ENCODE measurements at regions not wholly inside any gene's neighbourhood (a gene's known extent, or its start where the extent isn't known, plus 50 kb on each side); places are given as distances from the start of the nearest gene placed in this dataset.

DNA sequence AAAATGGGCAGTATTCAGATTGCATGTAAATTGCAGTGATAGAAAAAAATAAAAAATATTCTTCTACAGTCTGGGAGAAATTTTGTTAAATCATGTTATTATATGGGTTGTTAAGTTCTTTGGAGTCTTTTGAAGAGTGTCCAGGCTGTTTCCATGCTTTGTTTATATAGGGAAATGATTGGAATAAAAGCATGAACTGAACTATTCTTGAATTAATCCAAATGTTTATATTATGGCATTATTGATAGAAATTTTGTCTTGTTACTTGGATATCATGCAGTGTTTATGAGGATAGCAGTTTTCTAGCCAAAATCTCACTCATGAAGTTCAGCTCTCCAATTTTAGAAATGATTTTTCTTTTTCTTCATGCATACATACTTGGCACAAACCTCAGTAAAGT lies 108.2 kb upstream of the NAV3 start:
- no peak for DNase-seq

DNA sequence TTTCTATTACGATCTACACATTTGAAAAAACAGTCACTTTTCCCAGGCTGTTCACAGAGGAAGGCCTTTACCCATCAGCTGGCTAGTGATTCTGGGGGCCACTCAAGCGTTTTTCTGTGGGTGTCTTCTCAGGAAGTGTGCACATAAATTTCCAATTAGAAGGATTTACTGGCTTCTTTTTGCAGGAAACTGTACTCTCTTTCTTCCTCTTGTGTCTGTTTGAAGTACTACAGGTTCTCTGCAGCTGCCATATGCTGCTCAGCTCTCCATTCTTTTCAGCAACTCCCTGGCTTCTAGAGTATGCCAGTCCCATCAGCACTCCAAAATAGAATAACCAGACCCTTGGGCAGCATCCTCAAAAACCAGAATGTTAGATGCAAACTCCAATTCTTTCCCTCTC lies 110.4 kb upstream of the NAV3 start:
- DNase-seq = no peak

DNA sequence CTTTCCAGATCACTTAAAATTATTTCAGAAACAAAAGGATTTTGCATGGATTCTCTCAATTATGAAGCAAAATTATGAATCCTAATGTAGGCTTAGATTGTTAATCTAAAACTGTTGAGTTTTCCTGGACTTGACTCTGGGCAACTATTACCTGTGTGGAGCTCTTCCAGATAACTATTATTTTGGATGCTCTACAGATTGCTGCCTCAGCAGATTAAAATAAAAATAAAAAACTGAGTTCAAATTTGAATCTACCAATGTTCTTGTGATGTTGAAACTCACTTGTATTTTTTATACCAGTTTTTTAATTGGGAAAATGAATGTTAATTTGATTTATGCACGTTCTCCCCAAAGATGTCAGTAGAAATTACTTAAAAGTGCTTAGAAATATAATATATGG lies 120.5 kb upstream of the NAV3 start:
- DNase-seq = no peak

DNA sequence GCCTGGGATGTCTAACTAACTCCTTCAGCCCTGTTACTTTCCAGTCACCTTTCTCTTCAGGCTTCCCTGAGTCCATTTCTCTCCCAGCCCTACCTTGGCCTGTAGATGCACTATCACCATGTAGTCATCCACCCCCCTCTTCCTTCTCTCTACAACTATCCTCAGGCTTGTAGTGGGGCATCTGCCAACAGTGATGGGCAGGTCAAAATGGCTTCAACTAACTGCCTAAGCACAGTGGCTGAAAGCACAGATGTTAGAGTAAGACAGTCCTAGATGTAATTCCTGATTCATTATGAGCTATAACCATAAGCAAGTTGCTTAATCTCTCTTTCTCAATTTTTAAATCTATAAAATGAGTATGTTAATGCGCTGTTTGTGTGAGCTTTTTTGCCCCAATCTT lies 133.6 kb upstream of the NAV3 start:
- DNase-seq = no peak

DNA sequence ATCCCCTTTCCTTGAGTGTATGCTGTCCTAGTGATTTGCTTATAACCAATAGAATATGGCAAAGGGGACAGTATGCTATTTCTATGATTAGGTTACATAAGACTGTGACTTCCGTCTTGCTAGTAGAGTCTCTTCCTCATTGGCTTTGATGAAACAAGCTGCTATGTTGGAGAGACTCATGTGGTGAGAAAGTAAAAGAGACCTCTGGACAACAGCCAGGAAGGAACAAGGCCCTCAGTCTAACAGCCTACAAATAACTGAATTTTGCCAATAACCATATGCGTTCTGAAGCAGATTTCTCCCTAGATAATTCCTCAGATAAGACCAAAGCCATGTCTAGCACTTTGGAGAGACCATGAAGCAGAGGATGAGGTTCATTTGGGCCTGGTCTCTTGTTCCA lies 134.5 kb upstream of the NAV3 start:
- DNase-seq = no peak

DNA sequence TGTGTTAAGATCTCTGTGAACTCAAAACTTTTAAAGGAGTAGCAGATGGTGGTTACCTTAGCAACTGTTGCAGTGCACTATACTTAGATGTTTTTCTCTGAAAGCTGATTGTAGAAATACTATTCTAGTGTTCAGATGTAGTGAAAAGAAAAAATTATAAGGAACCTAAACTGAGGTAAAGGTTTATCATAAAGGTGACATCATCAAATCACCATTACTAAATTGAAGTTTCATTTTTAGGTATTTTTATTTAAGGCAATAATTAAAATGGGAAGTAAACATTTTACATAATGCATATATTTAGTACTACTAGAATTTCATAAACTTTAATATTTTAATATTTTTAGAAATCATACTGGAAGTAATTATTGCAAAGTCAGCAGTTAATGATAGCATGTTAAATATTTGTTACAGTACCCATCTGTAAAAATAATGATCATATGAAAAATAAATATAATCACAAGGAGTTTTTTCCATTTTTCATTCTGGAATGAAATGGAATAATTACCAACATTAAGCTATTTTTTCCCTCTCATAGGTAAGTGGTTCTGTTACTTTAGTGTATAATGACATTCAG lies 141.1 kb upstream of the NAV3 start:
- no peak for DNase-seq

DNA sequence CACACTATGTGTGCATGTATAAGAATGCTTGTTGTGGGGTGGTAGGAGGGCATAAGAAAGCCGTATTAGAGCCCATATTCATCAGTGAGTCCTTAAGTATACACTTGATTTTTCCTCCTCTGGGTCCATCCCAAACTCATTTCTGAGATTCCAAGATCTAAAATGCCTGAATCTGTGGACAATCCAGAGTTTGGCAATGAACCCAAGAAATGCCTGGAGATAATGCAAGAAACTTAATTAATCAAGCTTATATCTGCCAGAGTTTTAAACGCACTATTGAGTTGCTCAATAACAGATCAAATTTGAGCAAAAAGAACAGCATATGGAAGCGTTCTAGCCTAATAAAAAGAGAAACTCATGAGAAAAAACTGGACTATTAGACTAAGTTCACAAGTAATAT lies 143.4 kb upstream of the NAV3 start:
- DNase-seq = no peak

DNA sequence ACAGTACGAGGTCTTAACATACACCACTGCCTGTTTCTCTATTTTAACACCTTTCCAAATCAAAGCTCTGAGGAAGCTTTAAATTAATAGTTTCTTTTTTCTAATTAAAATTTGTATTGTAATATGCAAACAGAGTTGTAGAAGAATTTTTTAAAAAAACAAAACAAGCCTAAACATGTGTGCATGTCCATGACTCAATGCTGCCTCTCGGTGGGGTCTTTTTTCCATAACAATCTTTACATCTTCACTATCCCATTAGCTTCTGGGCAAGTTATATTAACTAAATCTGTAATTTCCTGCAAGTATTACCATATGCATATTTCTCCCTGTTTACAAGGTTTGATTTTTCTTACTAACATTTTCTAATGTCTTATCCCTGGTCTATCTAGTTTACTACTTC lies 143.9 kb upstream of the NAV3 start:
- DNase-seq = no peak

DNA sequence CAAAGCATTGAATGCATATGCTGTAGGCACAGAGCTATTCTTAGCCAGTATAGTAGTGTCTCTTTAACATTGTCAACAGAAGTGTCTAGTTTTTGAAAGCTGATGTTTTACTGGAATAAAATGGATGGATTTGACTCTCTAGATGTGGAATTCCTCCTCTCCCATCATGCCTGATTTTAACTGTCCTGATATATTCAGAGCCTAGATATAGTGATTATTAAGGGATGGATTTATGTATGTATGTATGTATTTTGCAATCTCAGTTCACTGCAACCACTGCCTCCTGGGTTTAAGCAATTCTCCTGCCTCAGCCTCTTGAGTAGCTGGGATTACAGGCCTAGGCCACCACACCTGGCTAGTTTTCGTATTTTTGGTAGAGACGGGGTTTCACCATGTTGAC lies 144.8 kb upstream of the NAV3 start:
- DNase-seq = no peak

DNA sequence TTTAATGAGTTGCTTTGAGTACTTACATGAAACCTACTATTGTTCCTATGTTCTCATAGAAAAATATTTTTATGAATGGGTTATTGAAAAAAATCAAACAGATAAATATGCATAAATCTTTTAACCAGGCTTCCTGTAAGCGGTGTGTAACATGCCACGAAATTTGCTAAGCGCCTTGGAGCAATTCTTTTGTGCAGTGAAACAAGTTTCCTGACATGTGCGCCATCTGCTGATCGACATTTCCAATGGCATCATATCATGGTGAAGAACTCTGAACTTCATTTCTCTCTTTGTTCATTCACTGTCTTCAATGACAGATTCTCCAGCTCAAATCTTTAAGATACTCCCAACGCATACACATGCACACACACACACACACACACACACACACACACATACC lies 145.6 kb upstream of the NAV3 start:
- DNase-seq = no peak

DNA sequence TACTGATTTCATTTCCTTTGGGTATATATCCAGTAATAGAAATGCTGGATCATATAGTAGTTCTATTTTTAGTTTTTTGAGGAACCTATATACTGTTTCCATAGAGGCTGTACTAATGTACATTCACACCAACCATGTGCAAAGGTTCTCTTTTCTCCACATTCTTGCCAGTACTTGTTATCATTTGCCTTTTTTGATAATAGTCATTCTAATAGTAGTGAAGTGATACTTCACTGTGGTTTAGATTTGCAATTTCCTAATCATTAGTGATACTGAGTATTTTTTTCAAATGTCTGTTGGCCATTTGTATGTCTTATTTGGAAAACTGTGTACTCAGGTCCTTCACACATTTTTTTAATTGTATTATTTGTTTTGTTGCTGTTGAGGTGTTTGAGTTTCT lies 148.2 kb upstream of the NAV3 start:
- DNase-seq = no peak

DNA sequence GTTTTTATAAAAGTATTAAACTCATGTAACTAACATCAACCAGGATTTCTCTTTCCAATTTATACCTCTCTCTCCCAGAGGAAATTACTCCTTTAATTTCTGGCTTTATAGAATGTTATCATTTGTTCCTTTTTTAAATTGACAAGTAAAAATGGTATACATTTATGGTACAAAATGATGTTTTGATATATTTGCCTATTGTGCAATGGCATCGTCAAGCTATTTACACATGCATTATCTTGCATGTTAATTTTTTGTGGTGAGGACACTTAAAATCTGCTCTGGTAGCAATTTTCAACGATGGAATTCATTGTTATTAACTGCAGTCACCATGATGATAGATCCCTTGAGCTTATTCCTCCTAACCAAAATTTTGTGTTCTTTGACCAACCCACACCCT lies 149.0 kb upstream of the NAV3 start:
- DNase-seq = no peak

DNA sequence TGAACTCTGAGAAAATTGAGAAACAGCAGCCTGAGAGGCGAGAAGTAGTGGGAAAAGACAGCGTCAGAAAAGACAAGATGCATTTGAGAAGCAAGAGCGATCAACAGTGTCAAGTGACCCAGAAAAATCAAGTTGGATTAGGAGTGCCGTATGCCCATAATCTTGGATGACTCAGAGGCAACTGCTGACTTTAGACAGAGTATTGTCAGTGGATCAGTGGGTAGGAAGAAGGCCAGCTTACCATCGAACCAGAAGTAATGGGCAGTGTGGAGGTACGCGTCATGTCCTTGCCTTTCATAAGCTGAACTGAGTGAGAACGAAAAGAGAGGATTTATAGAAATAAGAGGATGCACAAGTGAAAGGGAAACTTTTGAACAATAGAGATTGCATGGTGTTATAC lies 151.0 kb upstream of the NAV3 start:
- no peak for DNase-seq

DNA sequence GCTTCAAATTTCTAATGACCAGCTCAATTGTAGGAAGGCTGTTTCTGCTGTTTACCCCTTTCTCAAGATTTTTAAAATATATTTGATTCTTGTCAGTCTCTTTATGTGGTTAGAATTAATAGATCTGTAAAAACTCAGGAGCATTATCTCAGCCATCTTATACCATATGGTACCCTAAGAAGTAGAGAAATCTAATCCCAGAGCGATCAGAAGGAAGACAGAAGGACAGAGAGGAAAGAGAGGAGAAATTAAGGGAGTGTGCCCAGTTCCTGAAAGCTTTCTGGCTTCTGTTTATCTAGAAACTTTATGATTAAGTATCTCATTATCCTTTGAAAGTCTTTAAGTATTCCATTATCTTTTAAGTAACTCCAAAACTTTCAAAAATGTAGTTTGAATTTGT lies 152.1 kb upstream of the NAV3 start:
- DNase-seq = no peak

DNA sequence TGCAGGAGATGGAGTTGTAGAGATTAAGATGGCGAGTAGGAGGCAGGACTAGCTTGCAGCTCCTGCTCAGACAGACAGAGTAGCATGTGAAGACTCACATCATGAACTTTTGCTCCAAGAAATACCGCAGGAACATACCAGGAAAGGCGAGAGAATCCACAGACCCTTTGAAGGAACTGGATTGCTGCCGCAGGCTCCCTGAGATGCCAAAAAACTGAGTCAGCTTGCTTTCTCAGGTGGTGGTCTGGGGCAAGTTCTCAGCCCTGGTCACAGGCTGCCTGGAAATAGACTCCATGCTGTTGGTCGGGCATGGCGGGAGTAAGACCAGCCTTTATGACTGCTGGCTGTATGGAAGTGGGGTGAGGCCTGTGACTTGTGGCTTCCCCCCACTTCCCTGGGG lies 163.6 kb upstream of the NAV3 start:
- DNase-seq = no peak

DNA sequence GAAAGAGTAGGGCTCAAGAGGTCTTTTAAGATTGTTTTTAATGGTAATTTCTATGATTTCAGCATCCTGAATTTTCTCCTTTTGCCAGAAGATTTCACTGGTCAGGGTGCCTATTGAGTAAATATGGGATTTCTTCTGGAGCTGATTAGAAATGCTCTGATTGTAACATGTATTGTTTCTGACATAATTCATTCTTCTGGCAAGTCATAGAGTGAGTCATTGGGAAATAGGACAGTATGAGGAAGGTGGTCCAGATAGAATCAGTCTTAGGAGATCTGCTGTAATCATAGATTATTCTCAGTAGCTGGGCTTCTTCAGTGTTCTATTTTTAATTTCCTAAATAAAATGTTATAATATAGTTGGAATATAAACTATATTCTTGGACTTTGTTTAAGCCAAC lies 182.0 kb upstream of the NAV3 start:
- DNase-seq = no peak

DNA sequence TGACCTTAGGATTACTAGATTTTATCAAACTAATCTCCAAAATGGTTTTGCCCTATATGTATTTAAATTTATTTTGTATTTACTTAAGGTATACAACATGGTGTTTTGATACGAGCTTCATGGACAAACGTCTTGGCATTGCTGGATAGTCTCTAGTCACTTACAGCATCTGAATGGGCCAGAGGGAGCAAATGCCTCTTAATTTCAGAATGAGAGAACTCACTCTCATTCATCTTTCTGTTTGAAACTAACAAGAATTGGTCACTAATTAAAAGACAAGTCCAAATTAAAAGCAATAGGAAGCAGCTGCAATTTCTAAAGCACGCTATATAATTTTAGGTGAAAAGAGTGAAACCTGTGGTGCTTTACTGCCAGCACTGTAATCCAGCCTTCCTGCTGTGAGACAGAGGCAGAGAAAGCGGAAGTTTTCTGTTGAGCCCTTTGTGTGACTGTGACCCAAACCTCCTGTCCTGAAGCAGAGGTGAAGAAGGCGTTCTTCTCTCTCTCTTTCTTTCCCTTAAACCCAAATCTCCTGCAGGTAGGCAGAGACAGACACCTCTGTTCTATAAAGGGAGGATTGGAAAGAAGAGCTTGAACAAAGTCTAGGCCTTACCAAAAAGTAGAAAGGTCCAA lies 184.6 kb upstream of the NAV3 start:
- DNase-seq = no peak

DNA sequence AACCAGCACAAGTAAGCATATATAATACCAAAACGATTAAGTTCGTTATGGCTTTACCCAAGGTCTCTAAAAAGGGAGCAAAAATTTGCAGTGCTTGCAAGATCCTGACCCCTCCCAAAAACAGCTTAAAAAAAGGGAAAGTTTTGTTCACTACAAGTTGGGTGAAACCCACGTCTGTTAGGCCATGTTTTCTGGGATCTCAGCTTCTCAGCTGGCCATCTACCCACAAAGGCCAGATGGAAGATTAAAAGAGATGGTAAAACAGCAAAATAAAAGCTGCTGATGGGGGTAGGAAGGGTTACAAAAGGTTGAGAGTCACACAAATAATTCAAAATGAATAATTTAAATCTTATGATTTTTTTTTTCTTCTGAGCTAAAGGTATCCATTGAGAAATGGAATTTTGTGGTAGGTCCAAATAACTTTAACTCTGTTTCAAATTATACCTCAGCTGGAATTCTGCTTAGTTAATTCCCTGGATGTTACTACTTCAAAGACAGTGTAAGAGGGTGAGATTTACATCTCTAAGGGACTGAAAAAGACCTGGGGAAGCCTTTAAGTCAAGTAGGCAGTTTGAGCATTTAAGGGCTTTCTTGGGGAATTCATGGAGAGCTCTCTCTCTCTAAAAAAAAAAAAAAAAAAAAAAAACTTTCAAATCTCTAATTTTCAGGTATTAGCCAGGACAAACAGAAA lies 185.6 kb upstream of the NAV3 start:
- DNase-seq = no peak

DNA sequence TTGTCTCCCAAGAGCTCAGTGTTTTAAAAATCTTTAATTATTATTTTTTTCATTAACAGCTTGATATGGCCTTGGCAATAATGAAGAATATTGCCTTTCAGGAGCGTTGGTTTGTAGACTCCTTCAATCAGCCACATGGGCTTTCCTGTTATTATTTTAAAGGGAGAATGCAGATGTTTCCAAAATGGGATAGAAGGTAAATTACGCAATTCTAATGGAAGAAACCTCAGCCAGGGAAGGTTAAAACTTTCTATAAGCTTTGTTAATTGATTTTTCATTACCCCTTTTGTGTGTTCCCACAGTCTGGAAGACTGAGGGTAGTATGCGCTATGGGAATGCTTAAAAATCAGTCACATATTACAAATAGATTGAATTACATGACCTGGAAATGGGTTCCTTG lies 188.4 kb upstream of the NAV3 start:
- no peak for DNase-seq

DNA sequence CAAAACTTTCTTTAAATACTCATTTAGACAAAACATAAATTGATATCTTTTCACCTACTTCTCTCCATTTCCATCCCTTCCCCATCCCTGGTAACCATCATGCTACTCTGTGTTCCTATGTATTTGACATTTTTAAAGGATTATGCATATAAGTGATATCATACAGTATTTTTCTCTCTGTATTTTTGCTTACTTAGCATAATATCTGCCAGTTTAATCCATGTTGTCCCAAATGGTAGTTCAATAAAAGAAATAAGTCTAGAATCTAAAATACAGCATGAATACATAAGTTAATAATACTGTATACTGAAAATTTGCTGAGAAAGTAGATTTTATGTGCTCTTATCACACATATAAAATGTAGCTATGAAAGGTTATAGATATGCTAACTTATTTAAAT lies 190.3 kb upstream of the NAV3 start:
- no peak for DNase-seq

DNA sequence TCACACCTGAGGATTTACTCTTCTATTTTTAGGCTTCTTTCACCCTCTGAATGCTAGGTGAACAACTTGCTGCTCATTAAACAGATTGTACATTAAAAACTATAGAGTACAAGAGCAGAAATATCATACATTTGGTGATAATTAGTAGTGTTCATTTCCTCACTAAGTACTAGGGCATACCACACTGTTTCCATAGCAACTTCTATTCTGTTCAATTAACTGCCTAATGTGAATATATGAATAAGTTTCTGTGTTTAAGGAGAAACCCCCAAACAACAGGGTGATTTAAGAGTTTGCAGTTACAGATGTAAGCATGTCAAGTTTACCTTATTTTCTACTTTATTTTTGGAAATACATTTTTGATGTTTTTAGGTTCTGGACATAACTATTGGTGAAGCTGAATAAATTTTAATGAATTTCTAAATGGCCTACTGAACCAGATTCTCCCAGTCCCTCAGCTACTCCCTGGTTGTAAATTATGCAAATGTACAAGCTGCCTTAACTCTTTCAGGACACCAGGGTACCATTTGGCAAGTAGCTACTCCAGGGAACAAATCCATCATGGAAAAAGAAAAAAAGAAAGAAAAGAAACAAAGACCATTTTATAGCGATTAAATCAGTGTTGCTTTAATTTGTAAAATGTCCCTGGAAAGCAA lies 199.8 kb upstream of the NAV3 start:
- DNase-seq = no peak

DNA sequence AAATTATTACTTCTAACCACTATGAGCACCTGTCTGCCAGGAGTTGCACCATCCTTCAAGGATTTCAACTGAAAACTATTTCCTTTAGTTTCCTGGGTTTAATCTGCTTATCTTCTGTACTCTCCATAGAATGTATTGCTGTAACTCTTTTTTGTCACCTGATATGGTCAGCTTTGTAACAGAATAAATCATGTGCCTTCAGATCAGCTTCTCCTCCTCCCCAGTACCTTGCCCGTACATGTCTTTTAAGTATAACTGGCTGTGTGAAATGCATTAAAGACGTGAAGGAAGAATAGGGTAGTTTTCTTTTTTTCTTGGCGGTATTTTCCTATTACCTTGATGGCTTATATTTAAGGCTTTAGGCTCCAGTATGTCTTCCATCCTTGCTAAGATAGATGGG lies 200.3 kb upstream of the NAV3 start:
- no peak for DNase-seq

DNA sequence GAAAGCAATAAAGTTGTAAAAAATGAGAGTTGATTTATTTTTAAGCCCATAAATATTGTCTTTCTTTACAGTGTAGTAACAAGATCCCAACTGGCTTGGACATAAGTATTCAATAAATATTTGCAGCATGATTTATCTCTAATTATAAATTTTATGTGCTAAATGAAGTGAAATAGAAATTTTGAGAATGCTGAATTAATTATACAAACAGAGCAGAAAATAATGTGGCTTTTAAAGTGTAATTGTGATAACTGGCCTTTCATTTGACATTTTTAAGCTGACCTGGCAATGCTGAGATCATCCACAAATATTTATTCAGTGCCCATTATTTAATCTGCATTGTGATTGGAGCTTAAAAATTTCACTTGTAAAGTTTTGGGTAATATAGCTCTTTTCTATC lies 201.6 kb upstream of the NAV3 start:
- no peak for DNase-seq

DNA sequence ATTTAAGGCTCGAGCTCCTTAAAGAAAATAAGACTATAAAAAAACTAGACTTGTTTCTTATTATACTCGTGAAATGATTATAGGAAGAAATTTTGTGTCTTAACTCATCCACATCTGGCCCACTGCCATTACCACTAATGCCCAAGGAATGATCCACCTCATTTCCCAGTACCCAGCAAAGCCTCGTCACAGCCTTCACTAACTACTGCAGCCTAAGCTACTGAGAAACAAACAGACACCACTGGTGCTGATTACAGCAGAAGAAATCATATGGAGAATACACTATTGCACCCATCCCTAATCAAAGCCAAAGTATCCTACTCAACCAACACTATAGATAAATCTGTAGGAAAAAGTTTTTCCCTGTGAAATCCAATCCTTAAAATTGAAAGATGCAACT lies 205.3 kb upstream of the NAV3 start:
- DNase-seq = no peak

DNA sequence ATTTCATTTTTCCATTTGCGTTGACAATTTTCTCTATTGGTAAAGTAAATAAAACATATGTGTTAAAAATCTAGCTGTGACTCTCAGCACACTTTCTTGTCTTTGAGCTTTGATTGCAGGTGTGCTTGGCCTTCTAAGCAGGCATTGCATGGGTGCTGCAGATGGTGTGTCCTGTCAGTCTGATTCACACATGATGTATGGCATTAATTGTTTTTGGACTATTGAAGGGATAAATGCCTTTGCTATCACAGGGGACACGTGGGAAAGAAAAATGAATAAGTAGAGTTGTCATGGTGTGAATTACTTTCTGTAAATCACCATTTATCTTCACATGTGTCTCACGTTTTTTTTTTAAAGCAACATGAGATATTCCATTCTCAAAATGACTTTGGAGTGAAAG lies 211.3 kb upstream of the NAV3 start:
- DNase-seq = no peak
